NCI-H345 treated with DMSO at 0.1 percent for 48 hours (cell line): ENCODE measurements at regions not wholly inside any gene's neighbourhood (a gene's known extent, or its start where the extent isn't known, plus 50 kb on each side); places are given as distances from the start of the nearest gene placed in this dataset.
"Not testable (repeated sequence)": the region's sequence is repeated elsewhere in the genome, so short reads cannot be mapped to it uniquely, and the experiment has no call there.

Source experiments
- DNase-seq: peaks from one replicate; lab custom pipeline; 2025; ENCODE audit not compliant: unreplicated experiment; lab: John Stamatoyannopoulos, UW

- DNase-seq = no peak
Measured at GRCh38 chr5:124056326-124056990, 544.5 kb downstream of the CSNK1G3 start.

- DNase-seq = no peak
Measured at GRCh38 chr5:124055751-124056150, 543.8 kb downstream of the CSNK1G3 start.

GRCh38 chr5:124054564-124054963 lies 542.6 kb downstream of the CSNK1G3 start:
- no peak for DNase-seq

- no peak for DNase-seq
Measured at GRCh38 chr5:124053340-124053739, 541.4 kb downstream of the CSNK1G3 start.

GRCh38 chr5:124052201-124052600 lies 540.2 kb downstream of the CSNK1G3 start:
- no peak for DNase-seq

GRCh38 chr5:124050120-124050770 lies 538.3 kb downstream of the CSNK1G3 start:
- DNase-seq = no peak

GRCh38 chr5:124045412-124045811 lies 533.4 kb downstream of the CSNK1G3 start:
- no peak for DNase-seq

GRCh38 chr5:124044613-124045012 lies 532.6 kb downstream of the CSNK1G3 start:
- no peak for DNase-seq

- DNase-seq = no peak
Measured at GRCh38 chr5:124043456-124043855, 531.5 kb downstream of the CSNK1G3 start.

- DNase-seq = no peak
Measured at GRCh38 chr5:124040799-124041198, 528.8 kb downstream of the CSNK1G3 start.

GRCh38 chr5:124039410-124039809 lies 527.4 kb downstream of the CSNK1G3 start:
- no peak for DNase-seq

GRCh38 chr5:124036786-124037185 lies 524.8 kb downstream of the CSNK1G3 start:
- no peak for DNase-seq

GRCh38 chr5:124034963-124035362 lies 523.0 kb downstream of the CSNK1G3 start:
- no peak for DNase-seq

GRCh38 chr5:124034083-124034700 lies 522.2 kb downstream of the CSNK1G3 start:
- DNase-seq = no peak

- DNase-seq = no peak
Measured at GRCh38 chr5:124030043-124030491, 518.1 kb downstream of the CSNK1G3 start.

- no peak for DNase-seq
Measured at GRCh38 chr5:124027441-124027840, 515.5 kb downstream of the CSNK1G3 start.

GRCh38 chr5:124025306-124025845 lies 513.4 kb downstream of the CSNK1G3 start:
- no peak for DNase-seq

GRCh38 chr5:124022966-124023365 lies 511.0 kb downstream of the CSNK1G3 start:
- no peak for DNase-seq

- no peak for DNase-seq
Measured at GRCh38 chr5:124021776-124022175, 509.8 kb downstream of the CSNK1G3 start.

GRCh38 chr5:124021066-124021641 lies 509.2 kb downstream of the CSNK1G3 start:
- DNase-seq = no peak

- not testable (repeated sequence) for DNase-seq
Measured at GRCh38 chr5:124017321-124017720, 505.3 kb downstream of the CSNK1G3 start.
